NCI-H1092 treated with DMSO at 0.1 percent for 48 hours (cell line): ENCODE measurements at regions not wholly inside any gene's neighbourhood (a gene's known extent, or its start where the extent isn't known, plus 50 kb on each side); places are given as distances from the start of the nearest gene placed in this dataset.
"Not testable (repeated sequence)": the region's sequence is repeated elsewhere in the genome, so short reads cannot be mapped to it uniquely, and the experiment has no call there.

ENCODE experiments used
- DNase-seq: peaks from one replicate; lab custom pipeline; 2025; lab: John Stamatoyannopoulos, UW

- no peak for DNase-seq
Observed at GRCh38 chr1:219560856-219561255, 52.0 kb downstream of the ZC3H11B start.

- no peak for DNase-seq
Observed at GRCh38 chr1:219559899-219560298, 53.0 kb downstream of the ZC3H11B start.

GRCh38 chr1:219555806-219556205 is 57.1 kb downstream of the ZC3H11B start:
- peak; percentile 17 for DNase-seq

GRCh38 chr1:219555031-219555692 is 57.7 kb downstream of the ZC3H11B start:
- no peak for DNase-seq

GRCh38 chr1:219553934-219554502 is 58.9 kb downstream of the ZC3H11B start:
- DNase-seq = no peak

GRCh38 chr1:219550201-219550600 is 62.7 kb downstream of the ZC3H11B start:
- no peak for DNase-seq

- DNase-seq = no peak
Observed at GRCh38 chr1:219549215-219549614, 63.7 kb downstream of the ZC3H11B start.

GRCh38 chr1:219548386-219548785 is 64.5 kb downstream of the ZC3H11B start:
- DNase-seq = no peak

- DNase-seq = not testable (repeated sequence)
Observed at GRCh38 chr1:219545756-219546155, 67.1 kb downstream of the ZC3H11B start.

GRCh38 chr1:219544163-219544846 is 68.6 kb downstream of the ZC3H11B start:
- DNase-seq = no peak

GRCh38 chr1:219542828-219543518 is 69.9 kb downstream of the ZC3H11B start:
- no peak for DNase-seq

- no peak for DNase-seq
Observed at GRCh38 chr1:219541946-219542345, 71.0 kb downstream of the ZC3H11B start.

- no peak for DNase-seq
Observed at GRCh38 chr1:219539645-219540254, 73.2 kb downstream of the ZC3H11B start.

- no peak for DNase-seq
Observed at GRCh38 chr1:219538886-219539285, 74.0 kb downstream of the ZC3H11B start.

GRCh38 chr1:219537223-219537631 is 75.7 kb downstream of the ZC3H11B start:
- no peak for DNase-seq

- no peak for DNase-seq
Observed at GRCh38 chr1:219536038-219536437, 76.9 kb downstream of the ZC3H11B start.

GRCh38 chr1:219534991-219535390 is 77.9 kb downstream of the ZC3H11B start:
- DNase-seq = no peak

- DNase-seq = no peak
Observed at GRCh38 chr1:219533280-219533679, 79.6 kb downstream of the ZC3H11B start.

GRCh38 chr1:219529116-219529515 is 83.8 kb downstream of the ZC3H11B start:
- no peak for DNase-seq

GRCh38 chr1:219528633-219529032 is 84.3 kb downstream of the ZC3H11B start:
- no peak for DNase-seq

GRCh38 chr1:219527994-219528393 is 84.9 kb downstream of the ZC3H11B start:
- no peak for DNase-seq

- DNase-seq = no peak
Observed at GRCh38 chr1:219526074-219526473, 86.8 kb downstream of the ZC3H11B start.
